ENCODE measurements at regions not wholly inside any gene's neighbourhood (a gene's known extent, or its start where the extent isn't known, plus 50 kb on each side); places are given as distances from the start of the nearest gene placed in this dataset.

GRCh38 chr4:11860996-11861395, 432.3 kb upstream of the HS3ST1 start:
- Histone ChIP-seq H4K8ac (ENCODE audit: extremely low read depth, insufficient read depth, low read length) (no peak overlapping the region), H3K18ac (ENCODE audit: extremely low read depth, low read length) (no peak overlapping the region), H4K91ac (replicated peaks; ENCODE audit: insufficient read length, low read length) (no peak overlapping the region), H3K36me3 (ENCODE audit: control insufficient read depth in 2 of 4, insufficient read depth in 4 of 4, low read length in 3 of 4) (no peaks in the 10 kb centered on the region), H3K4me2 (ENCODE audit: insufficient read depth in 1 of 2, low read depth in 2 of 2, low read length in 2 of 2) (no peak overlapping the region), H3K9ac (replicated peaks in 1 of 4; ENCODE audit: extremely low read depth in 1 of 4, low read depth in 3 of 4, low read length in 3 of 4) (no peak overlapping the region), H3K27ac (ENCODE audit: low read depth, low read length) (no peak overlapping the region), H2AK5ac (ENCODE audit: low read depth, low read length) (no peak overlapping the region), H2AFZ (ENCODE audit: low read length) (no peak overlapping the region), H3K4ac (replicated peaks; ENCODE audit: insufficient read length, low read depth, low read length) (no peak overlapping the region), H2BK15ac (ENCODE audit: low read length) (no peak overlapping the region), H3K9me3 (ENCODE audit: insufficient read depth in 2 of 2, low read depth in 1 of 2, low read length in 1 of 2) (no peaks in the 10 kb centered on the region), H2BK120ac (replicated peaks; ENCODE audit: low read depth, low read length) (no peak overlapping the region), H3K14ac (ENCODE audit: insufficient read length) (no peak overlapping the region), H3K27me3 (replicated peaks in 1 of 4; ENCODE audit: control insufficient read depth in 3 of 4, extremely low read depth in 1 of 4, insufficient read depth in 3 of 4, low read length in 3 of 4) (peaks cover 0 to 1% (median 0%) of the 10 kb centered on the region in 4 experiments; a peak in 1 of 7 replicates), H2BK12ac (ENCODE audit: low read depth, low read length) (no peak overlapping the region), H3K4me1 (replicated peaks in 1 of 4; ENCODE audit: control insufficient read depth in 3 of 4, insufficient read depth in 4 of 4, low read length in 3 of 4) (no peaks in the 10 kb centered on the region), H3K79me1 (ENCODE audit: low read depth, low read length) (no peaks in the 10 kb centered on the region), H3K23ac (ENCODE audit: insufficient read length) (no peak overlapping the region), H4K5ac (ENCODE audit: insufficient read length, low read depth, low read length) (no peak overlapping the region), H2BK5ac (ENCODE audit: low read depth, low read length) (no peak overlapping the region), H2BK20ac (ENCODE audit: low read length) (no peak overlapping the region), H3K56ac (replicated peaks; ENCODE audit: insufficient read length, low read depth, low read length) (no peak overlapping the region), H3K4me3 (ENCODE audit: extremely low read depth in 1 of 4, insufficient read depth in 2 of 4, low read depth in 3 of 4, low read length in 4 of 4) (no peak overlapping the region), H3K79me2 (ENCODE audit: control insufficient read depth in 1 of 2, insufficient read depth in 2 of 2, low read length in 2 of 2) (no peaks in the 10 kb centered on the region), H3K23me2 (ENCODE audit: low read depth, low read length) (no peaks in the 10 kb centered on the region), H4K20me1 (replicated peaks in 1 of 2; ENCODE audit: control insufficient read depth in 1 of 2, insufficient read depth in 2 of 2, low read length in 2 of 2) (no peaks in the 10 kb centered on the region)
- TF ChIP-seq ASH2L (IDR thresholded peaks at IDR 0.05; ENCODE audit: low read length) (no peak), SP1 (IDR thresholded peaks at IDR 0.05; ENCODE audit: low read depth, low read length) (no peak), KDM1A (IDR thresholded peaks at IDR 0.05; ENCODE audit: borderline replicate concordance, low read length) (no peak), RFX5 (IDR thresholded peaks at IDR 0.05; ENCODE audit: borderline replicate concordance, low read depth, low read length) (no peak), RAD21 (IDR thresholded peaks at IDR 0.05 in 1 of 2, conservative IDR thresholded peaks at IDR 0.05 in 1 of 2; ENCODE audit: low read depth in 2 of 2, low read length in 2 of 2) (no peak)
- FAIRE-seq, result no peak
- POLR2A ChIA-PET (ENCODE audit: partially characterized antibody), result no interaction called here
- no peak for DNase-seq (ENCODE audit: low read depth in 1 of 2, low spot score in 2 of 2)
- WGBS, 2 experiments (ENCODE audit: extremely low coverage in 1 of 2, insufficient coverage in 1 of 2, insufficient read length in 1 of 2, insufficient replicate concordance in 2 of 2, low coverage in 1 of 2, low lambda C conversion rate in 2 of 2, missing lambda C conversion rate in 1 of 2), result 89% methylated on average over 1 of the region's 1 CpG; no CpG with 5 or more reads in 1 of the 2 experiments
- CTCF ChIA-PET (ENCODE audit: partially characterized antibody), result no interaction called here
